Calu3 (cell line): ENCODE measurements at regions not wholly inside any gene's neighbourhood (a gene's known extent, or its start where the extent isn't known, plus 50 kb on each side); places are given as distances from the start of the nearest gene placed in this dataset.

Experiments used
- BruUV-seq: library from RNA; stranded (reverse); fragments of 400-500 nt; replicated peaks from 2 replicates; lab custom pipeline; 2021; lab: Mats Ljungman, UMichigan
- CTCF ChIA-PET: fragments of 300-600 bp; sonication (Branson Sonifier 250); formaldehyde crosslinking; loops from one replicate; lab custom pipeline; 2022; ENCODE audit warnings: antibody characterized with exemption; lab: Charles Lee
- DNase-seq: peaks from one replicate; pipeline ENCODE4 v3.0.0; 2022
- H3K27ac Mint-ChIP-seq: one replicate; pipeline ENCODE4 v1.8.0; 2022; ENCODE audit warnings: mixed read lengths; ENCODE audit not compliant: unreplicated experiment
- H3K27me3 Mint-ChIP-seq: one replicate; pipeline ENCODE4 v1.8.0; 2022; ENCODE audit warnings: mixed read lengths; ENCODE audit not compliant: unreplicated experiment
- H3K36me3 Mint-ChIP-seq: one replicate; pipeline ENCODE4 v1.8.0; 2022; ENCODE audit warnings: mild to moderate bottlenecking, moderate library complexity, mixed read lengths; ENCODE audit not compliant: insufficient read depth, unreplicated experiment
- H3K4me1 Mint-ChIP-seq: one replicate; pipeline ENCODE4 v1.8.0; 2022; ENCODE audit warnings: mild to moderate bottlenecking, low read depth, mixed read lengths; ENCODE audit not compliant: unreplicated experiment
- H3K4me3 Mint-ChIP-seq: one replicate; pipeline ENCODE4 v1.8.0; 2022; ENCODE audit warnings: mild to moderate bottlenecking, low read depth, moderate library complexity, mixed read lengths; ENCODE audit not compliant: unreplicated experiment
- H3K9me3 Mint-ChIP-seq: one replicate; pipeline ENCODE4 v1.8.0; 2022; ENCODE audit warnings: low read depth, mixed read lengths; ENCODE audit not compliant: unreplicated experiment
- intact Hi-C: fragments of 100-400 bp; cut with micrococcal nuclease; formaldehyde crosslinking; loops from one replicate; pipeline ENCODE4 v1.10.0; 2022; ENCODE audit not compliant: unreplicated experiment
- TF ChIP-seq, protein P1 (sequence below): fragments of 200-600 bp; IDR thresholded peaks from one replicate; pipeline ENCODE4 v1.8.0; 2022; ENCODE audit warnings: antibody characterized with exemption; ENCODE audit not compliant: unreplicated experiment

DNA sequence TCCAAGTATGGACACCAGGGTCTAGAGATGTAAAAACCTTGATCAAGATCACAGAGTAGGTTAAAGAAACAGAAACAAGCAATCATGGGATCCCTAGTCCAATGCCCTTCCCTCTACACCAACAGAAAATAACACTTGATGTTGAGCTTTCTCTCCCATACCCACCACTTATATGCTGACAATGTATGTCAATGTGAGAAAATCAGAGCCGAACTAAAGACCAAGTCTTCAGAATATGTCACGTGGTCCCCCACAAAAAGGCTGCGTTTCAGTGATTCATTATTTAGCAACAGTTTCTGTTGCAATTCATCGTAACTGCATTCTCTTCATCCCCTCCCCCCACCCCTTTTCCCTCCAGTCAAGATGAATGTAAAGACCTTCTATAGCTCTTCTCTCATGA lies 278.9 kb upstream of the STT3B start:
- H3K27me3 Mint-ChIP-seq = no peaks in the 10 kb centered on the region
- intact Hi-C loops = no loop called here
- BruUV-seq = no TSS peak
- CTCF ChIA-PET = no interaction called here
- TF ChIP-seq, protein P1, sequence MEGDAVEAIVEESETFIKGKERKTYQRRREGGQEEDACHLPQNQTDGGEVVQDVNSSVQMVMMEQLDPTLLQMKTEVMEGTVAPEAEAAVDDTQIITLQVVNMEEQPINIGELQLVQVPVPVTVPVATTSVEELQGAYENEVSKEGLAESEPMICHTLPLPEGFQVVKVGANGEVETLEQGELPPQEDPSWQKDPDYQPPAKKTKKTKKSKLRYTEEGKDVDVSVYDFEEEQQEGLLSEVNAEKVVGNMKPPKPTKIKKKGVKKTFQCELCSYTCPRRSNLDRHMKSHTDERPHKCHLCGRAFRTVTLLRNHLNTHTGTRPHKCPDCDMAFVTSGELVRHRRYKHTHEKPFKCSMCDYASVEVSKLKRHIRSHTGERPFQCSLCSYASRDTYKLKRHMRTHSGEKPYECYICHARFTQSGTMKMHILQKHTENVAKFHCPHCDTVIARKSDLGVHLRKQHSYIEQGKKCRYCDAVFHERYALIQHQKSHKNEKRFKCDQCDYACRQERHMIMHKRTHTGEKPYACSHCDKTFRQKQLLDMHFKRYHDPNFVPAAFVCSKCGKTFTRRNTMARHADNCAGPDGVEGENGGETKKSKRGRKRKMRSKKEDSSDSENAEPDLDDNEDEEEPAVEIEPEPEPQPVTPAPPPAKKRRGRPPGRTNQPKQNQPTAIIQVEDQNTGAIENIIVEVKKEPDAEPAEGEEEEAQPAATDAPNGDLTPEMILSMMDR = no peak
- H3K4me1 Mint-ChIP-seq = peaks cover 21% of the 10 kb centered on the region
- no peak overlapping the region for H3K27ac Mint-ChIP-seq
- H3K4me3 Mint-ChIP-seq = no peak overlapping the region
- peaks cover 4% of the 10 kb centered on the region for H3K9me3 Mint-ChIP-seq
- no peaks in the 10 kb centered on the region for H3K36me3 Mint-ChIP-seq
- DNase-seq = no peak

DNA sequence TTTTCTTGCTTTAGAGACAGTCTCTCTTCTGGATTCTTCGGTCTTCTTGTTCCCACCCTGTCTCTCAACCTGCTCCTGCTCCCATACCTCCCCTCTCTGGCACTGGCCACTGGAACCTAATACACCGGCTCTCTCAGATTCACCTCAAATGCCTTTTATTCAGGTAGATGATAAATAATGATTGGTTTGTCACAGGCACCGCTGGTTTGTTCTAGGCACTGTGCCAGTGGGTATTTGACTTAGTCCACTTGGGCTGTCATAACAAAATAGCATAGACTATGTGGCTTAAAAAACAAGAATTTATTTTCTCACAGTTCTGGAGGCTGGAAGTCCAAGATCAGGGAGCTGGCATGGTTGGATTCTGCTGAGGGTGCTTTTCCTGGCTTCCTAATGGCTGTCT lies 278.2 kb upstream of the STT3B start:
- TF ChIP-seq, protein P1 = no peak
- Mint-ChIP-seq H3K27ac (no peak overlapping the region), H3K27me3 (no peaks in the 10 kb centered on the region), H3K36me3 (no peaks in the 10 kb centered on the region), H3K4me3 (no peak overlapping the region), H3K4me1 (peaks cover 17% of the 10 kb centered on the region), H3K9me3 (peaks cover 4% of the 10 kb centered on the region)
- BruUV-seq = no TSS peak
- CTCF ChIA-PET = no interaction called here
- no peak for DNase-seq
- intact Hi-C loops = no loop called here

DNA sequence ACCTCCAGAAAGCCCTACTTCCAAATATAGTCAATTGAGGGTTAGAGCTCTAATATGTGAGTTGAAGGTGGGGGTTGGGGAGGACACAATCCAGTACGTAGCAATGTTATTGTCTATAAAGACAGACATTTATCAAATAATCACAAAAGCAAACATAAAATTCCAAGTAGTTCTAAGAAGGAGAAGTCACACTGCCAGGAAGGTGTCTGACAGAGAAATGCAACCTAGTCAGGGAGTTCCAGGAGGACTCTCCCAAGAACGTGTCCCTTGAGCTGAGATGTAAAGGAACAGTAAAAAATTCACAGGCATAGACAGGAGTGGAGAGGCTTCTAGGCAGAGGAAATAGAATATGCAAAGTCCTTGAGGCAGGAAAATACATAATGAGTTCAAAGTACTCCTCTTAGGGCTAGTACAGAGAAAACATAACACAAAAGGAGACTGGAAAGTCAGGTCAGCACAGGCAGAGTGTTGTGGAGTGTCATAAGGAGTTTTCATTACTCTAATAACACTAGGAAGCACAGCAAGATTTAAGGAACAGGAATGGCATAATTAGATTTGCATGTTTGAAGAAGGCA lies 277.6 kb upstream of the STT3B start:
- peaks cover 17% of the 10 kb centered on the region for H3K4me1 Mint-ChIP-seq
- intact Hi-C loops = no loop called here
- TF ChIP-seq, protein P1 = no peak
- no peak overlapping the region for H3K27ac Mint-ChIP-seq
- CTCF ChIA-PET = no interaction called here
- no peaks in the 10 kb centered on the region for H3K27me3 Mint-ChIP-seq
- no peak for DNase-seq
- no TSS peak for BruUV-seq
- H3K36me3 Mint-ChIP-seq = no peaks in the 10 kb centered on the region
- no peak overlapping the region for H3K4me3 Mint-ChIP-seq
- H3K9me3 Mint-ChIP-seq = peaks cover 4% of the 10 kb centered on the region

DNA sequence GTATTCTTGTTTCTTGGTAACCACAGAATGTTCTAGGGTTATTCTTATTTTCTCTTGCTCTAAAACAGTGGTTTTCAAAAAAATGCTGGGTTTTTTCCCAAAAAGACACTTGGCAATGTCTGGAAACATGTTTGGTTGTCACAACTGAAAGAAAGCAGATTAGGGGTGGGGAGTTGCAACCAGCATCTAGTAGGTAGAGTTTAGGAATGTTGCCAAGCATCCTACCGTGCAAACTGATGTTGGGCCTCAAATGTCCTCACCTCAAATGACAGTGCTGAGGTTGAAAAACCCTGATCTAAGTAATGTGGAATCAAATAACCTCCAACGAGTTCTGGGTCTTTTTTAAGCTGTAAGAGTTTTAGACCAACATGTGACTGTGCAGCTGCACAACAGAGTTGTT lies 270.5 kb upstream of the STT3B start:
- no peaks in the 10 kb centered on the region for H3K4me1 Mint-ChIP-seq
- TF ChIP-seq, protein P1 = no peak
- intact Hi-C loops = no loop called here
- no peaks in the 10 kb centered on the region for H3K27me3 Mint-ChIP-seq
- no peak overlapping the region for H3K4me3 Mint-ChIP-seq
- BruUV-seq = no TSS peak
- no peak overlapping the region for H3K27ac Mint-ChIP-seq
- DNase-seq = no peak
- no peaks in the 10 kb centered on the region for H3K36me3 Mint-ChIP-seq
- no peaks in the 10 kb centered on the region for H3K9me3 Mint-ChIP-seq
- CTCF ChIA-PET = no interaction called here
